C4-2B (cell line): ENCODE measurements at regions not wholly inside any gene's neighbourhood (a gene's known extent, or its start where the extent isn't known, plus 50 kb on each side); places are given as distances from the start of the nearest gene placed in this dataset.

ENCODE experiments used
- CTCF ChIP-seq: fragments of 450-650 bp; conservative IDR thresholded peaks from 2 replicates; pipeline ENCODE4 v1.5.1; 2017; ENCODE audit warnings: mild to moderate bottlenecking
- ZFX ChIP-seq: fragments of 450-650 bp; IDR thresholded peaks from 2 replicates; pipeline ENCODE4 v1.6.1; 2017

GRCh38 chr7:81648716-81649115 is 121.1 kb downstream of the HGF start:
- TF ChIP-seq CTCF: no peak
- TF ChIP-seq ZFX: no peak
